CD4-positive, alpha-beta T cell treated with Interleukin-17A for 1 hour (primary cell): ENCODE measurements at regions not wholly inside any gene's neighbourhood (a gene's known extent, or its start where the extent isn't known, plus 50 kb on each side); places are given as distances from the start of the nearest gene placed in this dataset.
"Not testable (repeated sequence)": the region's sequence is repeated elsewhere in the genome, so short reads cannot be mapped to it uniquely, and the experiment has no call there.

Experiments
- DNase-seq: peaks from one replicate; pipeline ENCODE4 v3.0.0-alpha.2; 2020

DNA sequence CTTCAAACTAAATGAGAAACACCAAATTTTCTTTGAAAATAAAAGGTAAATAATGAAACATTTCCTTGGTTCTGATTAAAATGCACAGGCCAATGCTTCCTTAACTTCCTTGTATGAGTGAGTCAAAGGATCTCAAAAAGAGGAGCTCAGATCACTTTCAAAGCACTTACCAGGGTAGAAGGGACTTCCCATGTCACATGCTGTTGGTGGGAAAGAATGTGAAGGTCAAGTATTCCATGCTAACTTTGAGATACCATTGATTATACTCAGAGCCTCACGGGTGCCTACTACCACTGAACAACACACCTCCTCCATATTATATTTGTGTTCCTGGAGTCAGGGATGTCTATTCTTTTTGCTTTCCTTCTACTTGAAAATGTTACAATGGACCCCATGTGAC, 233.5 kb upstream of the KIAA1217 start:
- DNase-seq = no peak

GRCh38 chr10:23976275-23976674, 232.7 kb upstream of the KIAA1217 start:
- no peak for DNase-seq

- DNase-seq = no peak
These were observed 230.6 kb upstream of the KIAA1217 start for GRCh38 chr10:23978317-23978716.

- no peak for DNase-seq
These were observed 228.8 kb upstream of the KIAA1217 start for GRCh38 chr10:23980094-23980493.

GRCh38 chr10:23981520-23982309, 227.2 kb upstream of the KIAA1217 start:
- DNase-seq = no peak

- not testable (repeated sequence) for DNase-seq
These were observed 224.5 kb upstream of the KIAA1217 start for GRCh38 chr10:23984405-23984804.

- no peak for DNase-seq
These were observed 220.9 kb upstream of the KIAA1217 start for GRCh38 chr10:23988006-23988405.

DNA sequence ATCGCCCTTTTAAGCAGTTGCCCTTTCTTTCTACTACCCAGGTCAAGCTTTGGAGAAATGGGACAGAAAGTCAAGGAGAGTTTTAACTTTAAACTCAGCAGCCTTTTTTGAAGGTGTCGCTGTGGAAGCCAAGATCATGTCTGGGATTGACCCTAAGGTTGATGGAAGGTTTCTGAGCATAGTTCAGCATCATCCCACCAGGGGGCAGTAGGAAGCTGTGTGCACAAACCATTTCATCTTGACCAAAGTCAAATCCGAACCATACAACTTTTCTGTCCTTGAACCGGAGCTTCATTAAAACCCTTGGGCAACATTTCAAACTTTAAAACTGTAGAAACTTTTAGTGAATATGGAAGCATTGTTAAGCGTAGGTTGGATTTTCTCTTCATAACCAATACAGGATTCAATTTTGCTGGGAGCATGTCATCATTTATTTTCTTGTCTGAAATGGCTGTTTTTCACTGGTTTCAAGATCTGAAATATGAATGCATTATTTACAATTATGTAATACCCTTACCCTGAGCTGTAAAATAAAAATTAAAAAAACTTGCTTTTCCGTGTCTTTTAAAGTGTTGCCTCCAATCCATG, 214.4 kb upstream of the KIAA1217 start:
- DNase-seq = no peak

GRCh38 chr10:23999445-23999844, 209.5 kb upstream of the KIAA1217 start:
- no peak for DNase-seq

DNA sequence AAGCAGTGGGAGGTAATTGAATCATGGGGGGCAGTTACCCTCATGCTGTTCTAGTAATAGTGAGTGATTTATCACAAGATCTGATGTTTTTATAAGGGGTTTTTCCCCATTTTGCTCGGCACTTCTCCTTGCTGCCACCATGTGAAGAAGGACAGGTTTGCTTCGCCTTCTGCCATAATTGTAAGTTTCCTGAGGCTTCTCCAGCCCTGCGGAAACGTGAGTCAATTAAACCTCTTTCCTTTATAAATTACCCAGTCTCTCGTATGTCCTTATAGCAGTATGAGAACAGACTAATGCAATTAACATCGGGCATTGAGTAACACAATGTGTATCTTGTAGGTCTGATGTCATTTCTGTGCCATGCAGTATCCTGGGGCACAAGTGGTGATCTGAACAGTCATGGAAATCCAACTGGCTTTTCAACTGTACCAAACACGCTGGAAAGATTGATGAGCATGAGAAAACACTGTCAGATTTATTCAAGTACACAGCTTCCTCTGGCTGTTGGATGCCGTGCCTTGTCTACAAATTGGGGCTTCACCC, 208.6 kb upstream of the KIAA1217 start:
- no peak for DNase-seq

DNA sequence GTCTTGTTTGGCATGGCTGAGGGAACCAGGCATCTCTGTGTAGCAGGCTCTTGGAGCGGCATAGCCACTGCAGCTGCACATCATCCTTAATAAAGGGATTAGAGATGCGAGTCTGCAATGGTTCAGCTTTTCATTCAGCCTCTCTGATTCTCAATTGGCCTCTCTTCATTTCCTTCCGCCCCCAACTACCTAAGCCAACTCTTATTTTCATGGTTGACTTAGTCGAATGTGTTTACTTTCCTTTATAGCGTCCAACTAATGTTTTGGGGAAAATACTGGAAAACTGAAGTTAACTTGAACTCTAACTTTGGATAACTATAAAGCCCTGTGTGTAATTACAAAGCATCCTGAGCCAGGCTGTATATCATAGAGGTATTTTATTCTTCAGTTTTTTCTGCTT, 202.2 kb upstream of the KIAA1217 start:
- DNase-seq = no peak

- DNase-seq = no peak
These were observed 201.6 kb upstream of the KIAA1217 start for GRCh38 chr10:24007359-24007758.

DNA sequence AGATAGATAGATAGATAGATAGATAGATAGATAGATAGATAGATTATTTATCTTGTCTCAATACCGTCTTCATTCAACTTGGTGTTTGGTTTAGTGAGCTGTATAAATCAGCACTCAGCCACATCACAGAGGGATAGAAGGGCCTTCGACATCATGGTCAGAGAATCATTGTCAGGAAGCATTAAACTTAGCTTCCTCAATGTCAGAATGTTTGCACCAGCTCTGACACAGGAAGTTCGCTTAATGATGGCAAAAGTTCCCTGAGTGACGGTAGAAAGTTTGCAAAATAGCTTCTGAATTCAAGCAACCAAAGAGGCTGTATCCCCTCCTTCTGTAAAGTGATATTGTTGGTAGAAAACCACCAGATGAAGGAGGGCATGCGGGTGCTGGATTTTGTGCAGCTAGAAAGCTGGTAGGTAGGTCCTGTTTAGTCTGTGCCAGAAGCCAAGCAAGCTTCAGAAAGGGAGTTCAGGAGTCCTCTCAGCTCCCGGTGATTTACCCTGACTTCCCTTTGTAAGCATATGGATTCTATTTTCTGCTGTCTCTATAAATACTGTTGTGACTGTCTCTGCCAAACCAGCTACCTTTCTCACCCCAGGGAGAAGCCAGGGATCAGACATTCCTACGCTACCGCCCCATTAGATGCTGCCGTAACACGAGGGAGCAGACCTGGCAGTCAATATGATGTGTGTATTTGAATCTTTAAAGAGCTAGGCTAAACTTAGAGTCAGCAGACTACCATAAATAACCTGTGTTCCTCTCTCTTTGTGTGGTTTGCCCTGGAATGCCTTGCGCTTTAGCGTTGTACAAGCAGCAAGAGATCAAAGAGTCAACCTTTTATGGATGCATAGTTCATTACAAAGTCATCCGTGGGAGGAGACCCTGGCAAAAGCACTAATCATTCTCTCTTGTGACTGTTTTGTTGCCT, 200.5 kb upstream of the KIAA1217 start:
- DNase-seq = no peak

- DNase-seq = no peak
These were observed 199.8 kb upstream of the KIAA1217 start for GRCh38 chr10:24009115-24009514.

GRCh38 chr10:24009736-24010135, 199.2 kb upstream of the KIAA1217 start:
- no peak for DNase-seq

GRCh38 chr10:24010436-24010970, 198.4 kb upstream of the KIAA1217 start:
- no peak for DNase-seq

- DNase-seq = no peak
These were observed 196.6 kb upstream of the KIAA1217 start for GRCh38 chr10:24012249-24012803.

GRCh38 chr10:24027107-24027506, 181.8 kb upstream of the KIAA1217 start:
- no peak for DNase-seq

DNA sequence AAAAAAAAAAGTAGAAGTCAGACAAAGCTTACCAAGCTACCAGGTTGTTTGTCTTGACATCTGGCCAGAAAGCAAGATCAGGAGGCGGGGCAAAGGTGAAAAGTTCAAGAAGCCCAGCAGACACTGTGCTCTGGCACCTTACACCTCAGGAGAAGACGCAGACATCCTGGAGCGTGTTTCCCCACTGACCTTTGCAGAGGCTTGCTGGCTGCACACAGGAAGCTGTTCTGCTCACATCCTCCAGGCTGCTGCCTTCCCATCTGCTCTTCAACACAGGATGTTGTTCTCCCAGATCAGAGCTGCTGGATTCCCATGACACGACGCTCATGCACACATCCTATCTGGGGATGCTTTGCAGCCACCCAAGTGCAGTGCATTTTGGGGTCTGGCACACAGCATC, 174.4 kb upstream of the KIAA1217 start:
- DNase-seq = no peak

DNA sequence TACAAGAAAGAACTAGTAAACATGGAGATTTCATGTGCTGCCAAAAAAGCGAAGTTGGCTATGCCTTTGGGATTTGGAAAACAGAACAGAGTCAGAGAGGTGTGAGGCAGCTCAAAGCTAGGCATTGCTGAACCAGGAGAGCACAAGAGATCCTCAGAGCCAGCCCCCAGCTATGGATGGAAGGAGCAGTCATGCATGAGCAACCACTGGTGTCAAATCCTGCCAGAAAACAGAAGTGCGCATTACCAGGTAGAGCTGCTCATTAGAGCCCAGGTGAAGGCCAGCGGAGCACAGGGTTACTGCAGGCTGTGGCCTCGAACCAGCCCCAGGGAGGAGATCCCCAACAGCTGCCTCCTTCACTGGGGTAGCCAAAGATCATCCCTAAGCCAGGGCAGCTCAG, 173.2 kb upstream of the KIAA1217 start:
- DNase-seq = no peak

- no peak for DNase-seq
These were observed 169.6 kb upstream of the KIAA1217 start for GRCh38 chr10:24039315-24039714.

- no peak for DNase-seq
These were observed 169.0 kb upstream of the KIAA1217 start for GRCh38 chr10:24039897-24040296.

- no peak for DNase-seq
These were observed 167.9 kb upstream of the KIAA1217 start for GRCh38 chr10:24041034-24041433.
